Activated CD4-positive, CD25-positive, alpha-beta regulatory T cell treated with anti-CD3 and anti-CD28 coated beads, Interleukin-2, amount 50 U/mL, for 24 hours (primary cell): ENCODE measurements at regions not wholly inside any gene's neighbourhood (a gene's known extent, or its start where the extent isn't known, plus 50 kb on each side); places are given as distances from the start of the nearest gene placed in this dataset.

Experiments used
- ATAC-seq, 2 donors: fragments of 150-1000 bp; cut with Tn5 transposase; one replicate each; pipeline ENCODE4 v1.10.0; 2021; ENCODE audit warnings: mild to moderate bottlenecking in 1 of 2, moderate library complexity in 1 of 2

- no peak for ATAC-seq
Measured at GRCh38 chr14:31966896-31967668, 110.0 kb upstream of the ARHGAP5 start.

DNA sequence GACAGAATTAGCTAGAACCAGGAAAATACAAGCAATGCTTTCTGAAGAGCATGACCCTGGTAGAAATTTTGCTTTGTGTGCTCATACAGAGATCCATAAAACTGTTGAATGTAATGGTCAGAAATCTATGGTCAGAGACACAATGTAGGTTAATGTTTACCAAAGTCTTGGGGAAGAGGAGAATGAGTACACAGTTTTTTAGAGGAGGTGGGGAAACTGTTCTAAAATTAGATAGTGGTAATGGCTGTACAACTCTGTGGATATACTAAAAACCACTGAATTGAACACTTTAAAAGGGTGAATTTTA lies 109.5 kb upstream of the ARHGAP5 start:
- no peak for ATAC-seq

DNA sequence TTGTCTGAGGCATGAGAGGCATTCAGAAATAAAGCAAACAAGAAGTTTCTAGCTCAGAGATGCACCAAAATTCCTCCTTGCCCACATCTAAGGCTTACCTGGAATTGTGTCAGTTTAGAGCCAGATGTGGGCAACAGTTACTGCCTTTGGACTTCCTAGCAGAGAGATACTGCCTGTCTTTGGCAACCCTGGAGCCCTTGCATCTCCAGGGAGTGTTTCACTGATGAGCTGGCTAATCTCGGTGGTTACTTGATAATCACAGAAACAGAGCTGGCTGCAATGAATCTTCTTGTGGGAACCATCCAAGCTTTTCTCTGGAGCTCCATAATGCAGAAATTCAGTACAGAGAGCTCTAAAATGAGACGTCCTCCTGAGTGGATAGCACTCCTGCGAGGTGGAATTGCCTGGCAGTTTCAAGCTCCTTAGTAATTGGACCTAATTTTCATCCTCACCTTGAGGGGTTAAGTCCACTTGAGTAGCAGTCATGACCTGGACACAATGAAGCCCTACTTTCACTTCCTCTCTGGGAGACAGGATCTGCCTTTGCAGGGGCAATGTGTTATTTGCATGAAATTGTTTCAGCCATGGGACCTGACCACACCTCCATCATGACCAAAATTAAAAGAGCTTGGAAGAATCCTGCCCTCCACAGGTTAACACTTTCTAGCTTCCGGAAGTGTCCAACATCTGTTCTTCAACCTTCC lies 108.8 kb upstream of the ARHGAP5 start:
- ATAC-seq, result no peak

DNA sequence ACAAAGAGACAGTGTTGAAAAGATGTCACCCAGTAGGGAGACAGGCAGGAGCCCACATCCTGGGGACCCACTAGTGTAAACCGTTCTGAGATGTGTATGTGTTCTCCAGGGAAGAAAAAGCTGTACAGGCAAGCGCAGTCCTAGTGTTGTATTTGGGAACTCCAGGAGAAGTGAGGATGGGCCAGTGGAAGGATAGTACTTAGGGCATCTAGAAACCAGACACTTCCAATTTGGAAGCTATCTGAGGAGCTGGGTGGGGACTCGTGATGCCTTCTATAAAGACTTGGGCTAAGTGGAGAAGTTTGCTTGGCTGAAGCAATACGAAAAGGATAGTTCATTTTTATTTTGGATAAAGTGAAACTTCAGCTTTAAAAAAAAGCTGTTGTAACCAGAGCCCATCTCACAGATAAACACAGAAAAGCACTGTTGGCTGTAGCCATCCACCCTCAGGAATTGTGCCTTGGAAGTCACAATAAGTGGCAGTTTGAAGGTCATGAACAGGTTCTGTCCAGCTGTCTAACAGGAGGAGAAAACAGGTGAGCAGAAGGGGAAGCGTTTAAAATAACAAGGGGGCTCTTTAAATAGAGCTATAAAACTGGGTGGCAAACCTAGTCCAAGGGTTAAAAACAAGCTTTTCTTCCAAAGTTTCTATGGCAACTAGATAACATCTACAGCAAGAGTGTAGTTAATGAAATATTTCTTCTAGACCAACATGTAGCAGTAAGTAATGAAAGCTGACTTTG lies 108.0 kb upstream of the ARHGAP5 start:
- ATAC-seq, result no peak

DNA sequence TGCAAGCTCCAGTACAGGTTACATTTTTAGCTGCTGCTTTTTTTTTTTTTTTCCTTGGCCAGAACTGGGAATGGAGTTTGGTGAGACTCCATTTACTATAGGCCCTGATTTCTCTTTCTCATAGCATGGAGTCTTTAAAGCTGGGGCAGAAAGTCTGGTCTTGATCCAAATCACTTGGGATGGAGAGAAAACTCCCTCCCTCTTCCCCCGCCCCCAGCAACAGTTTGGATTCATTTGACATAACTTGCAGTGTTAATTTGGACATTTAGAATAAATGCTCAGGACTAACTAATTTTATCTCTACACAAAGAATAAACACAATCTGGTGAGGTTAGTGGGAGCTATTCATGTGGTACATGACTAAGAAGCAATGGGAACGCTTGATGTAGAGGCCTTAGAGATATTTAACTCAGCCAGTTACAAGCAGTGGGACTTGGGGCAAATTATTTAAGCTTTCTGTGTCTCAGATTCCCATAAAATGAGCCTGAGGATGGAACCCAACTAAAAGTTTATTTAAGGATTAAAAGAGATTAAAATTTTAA lies 107.3 kb upstream of the ARHGAP5 start:
- ATAC-seq, result no peak

- ATAC-seq, result no peak
Measured at GRCh38 chr14:31970744-31971143, 106.4 kb upstream of the ARHGAP5 start.

GRCh38 chr14:31971612-31972011 lies 105.5 kb upstream of the ARHGAP5 start:
- no peak for ATAC-seq

DNA sequence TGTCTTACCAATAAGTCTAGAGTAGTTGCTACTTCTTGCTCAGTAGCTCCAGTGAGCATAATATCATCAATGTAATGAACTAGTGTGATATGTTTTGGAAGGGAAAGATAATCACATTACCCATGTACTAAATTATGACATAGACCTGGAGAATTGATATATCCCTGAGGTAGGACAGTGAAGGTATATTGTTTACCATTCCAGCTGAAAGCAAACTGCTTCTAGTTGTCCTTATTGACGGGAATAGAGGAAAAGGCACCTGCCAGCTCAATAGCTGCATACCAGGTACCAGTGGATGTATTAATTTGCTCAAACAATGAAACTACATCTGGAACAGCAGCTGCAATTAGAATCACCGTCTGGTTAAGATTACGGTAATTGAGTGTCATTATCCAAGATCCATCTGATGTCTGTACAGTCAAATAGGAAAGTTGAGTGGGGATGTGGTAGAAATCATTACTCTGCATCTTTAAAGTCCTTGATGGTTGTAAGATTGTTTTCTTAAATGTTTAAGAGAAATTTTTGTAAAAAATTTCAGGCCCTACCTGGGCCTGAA lies 100.0 kb upstream of the ARHGAP5 start:
- ATAC-seq, result no peak

- no peak for ATAC-seq
Measured at GRCh38 chr14:31978423-31978822, 98.7 kb upstream of the ARHGAP5 start.

DNA sequence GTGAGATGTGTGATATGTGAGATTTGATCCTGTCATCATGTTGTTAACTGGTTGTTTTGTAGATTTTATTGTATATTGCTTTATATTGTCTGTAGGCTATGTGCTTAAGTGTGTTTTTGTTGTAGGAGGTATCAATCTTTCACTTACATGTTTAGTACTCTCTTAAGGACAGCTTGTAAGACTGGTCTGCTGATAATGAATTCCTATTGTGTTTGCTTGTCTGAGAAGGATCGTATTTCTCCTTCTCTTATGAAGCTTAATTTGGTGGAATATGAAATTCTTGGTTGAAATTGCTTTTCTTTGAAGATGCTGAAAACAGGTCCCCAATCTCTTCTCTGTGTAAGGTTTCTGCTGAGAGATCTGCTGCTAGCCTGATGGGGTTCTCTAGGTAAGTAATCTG lies 94.5 kb upstream of the ARHGAP5 start:
- no peak for ATAC-seq

GRCh38 chr14:31986405-31986804 lies 90.7 kb upstream of the ARHGAP5 start:
- no peak for ATAC-seq

DNA sequence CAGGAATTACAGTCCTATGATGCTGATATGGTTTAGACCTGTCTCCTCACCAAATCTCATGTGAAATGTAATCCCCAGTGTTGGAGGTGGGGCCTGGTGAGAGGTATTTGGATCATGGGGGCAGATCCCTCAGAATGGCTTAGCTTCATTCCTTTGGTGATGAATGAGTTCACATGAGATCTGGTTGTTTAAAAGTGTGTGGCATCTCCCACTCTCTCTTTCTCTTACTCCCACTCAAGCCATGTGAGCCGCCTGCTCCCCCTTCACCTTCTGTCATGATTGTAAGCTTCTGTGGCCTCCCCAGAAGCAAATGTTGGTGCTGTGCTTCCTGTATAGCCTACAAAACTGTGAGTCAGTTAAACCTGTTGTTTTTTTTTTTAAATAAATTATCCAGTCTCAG lies 89.4 kb upstream of the ARHGAP5 start:
- no peak for ATAC-seq

DNA sequence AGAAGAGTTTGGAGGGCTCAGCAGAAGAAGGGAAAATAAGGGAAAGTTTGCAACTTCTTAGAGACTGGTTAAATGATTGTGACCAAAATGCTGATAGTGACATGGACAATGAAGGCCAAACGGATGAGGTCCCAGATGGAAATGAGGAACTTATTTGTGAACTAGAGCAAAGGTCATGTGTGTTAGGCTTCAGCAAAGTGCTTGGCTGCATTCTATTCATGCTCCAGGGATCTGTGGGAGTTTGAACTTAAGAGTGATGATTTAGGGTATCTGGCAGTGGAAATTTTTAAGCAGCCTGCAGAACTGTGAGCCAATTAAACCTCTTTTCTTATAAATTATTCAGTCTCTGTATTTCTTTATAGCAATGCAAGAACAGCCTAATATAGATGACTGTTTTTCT lies 88.9 kb upstream of the ARHGAP5 start:
- ATAC-seq, result no peak

- ATAC-seq, result no peak
Measured at GRCh38 chr14:31990183-31990857, 86.8 kb upstream of the ARHGAP5 start.

GRCh38 chr14:31990926-31991572 lies 86.1 kb upstream of the ARHGAP5 start:
- ATAC-seq, result no peak

GRCh38 chr14:31992011-31992447 lies 85.1 kb upstream of the ARHGAP5 start:
- no peak for ATAC-seq

- ATAC-seq, result no peak
Measured at GRCh38 chr14:31993521-31993951, 83.6 kb upstream of the ARHGAP5 start.

DNA sequence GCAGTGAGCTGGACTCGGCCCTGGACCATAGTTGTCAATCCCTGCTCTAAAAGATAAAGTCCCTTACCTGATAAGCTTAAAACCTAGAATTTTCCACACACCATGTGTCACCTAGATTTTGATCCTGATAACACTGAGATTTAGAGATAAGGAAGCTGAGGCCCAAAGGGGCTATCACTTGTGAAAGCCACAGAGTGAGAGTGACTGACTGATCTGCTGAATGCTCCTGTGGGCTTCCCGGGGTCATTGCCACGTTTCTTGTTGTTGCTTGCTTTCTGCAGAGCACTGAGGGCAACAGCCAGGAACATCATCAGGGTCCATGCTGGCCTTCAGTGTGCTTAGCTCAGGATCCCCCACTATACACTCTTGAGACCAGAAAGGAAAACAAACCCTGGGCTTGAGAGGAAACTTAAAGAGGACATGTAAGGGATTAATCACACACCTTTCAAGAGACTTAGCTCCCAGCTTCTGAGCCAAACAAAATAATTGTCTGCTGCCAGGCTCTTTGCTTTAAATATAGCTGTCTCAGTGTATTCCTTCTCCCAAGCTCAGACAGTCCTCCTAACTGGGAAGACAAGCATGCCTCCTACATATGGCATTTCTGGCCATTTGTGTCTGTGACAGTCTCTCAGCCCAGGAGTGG lies 82.6 kb upstream of the ARHGAP5 start:
- ATAC-seq, result no peak

- ATAC-seq, result no peak
Measured at GRCh38 chr14:32003585-32003984, 73.5 kb upstream of the ARHGAP5 start.

GRCh38 chr14:32004300-32004699 lies 72.8 kb upstream of the ARHGAP5 start:
- no peak for ATAC-seq

DNA sequence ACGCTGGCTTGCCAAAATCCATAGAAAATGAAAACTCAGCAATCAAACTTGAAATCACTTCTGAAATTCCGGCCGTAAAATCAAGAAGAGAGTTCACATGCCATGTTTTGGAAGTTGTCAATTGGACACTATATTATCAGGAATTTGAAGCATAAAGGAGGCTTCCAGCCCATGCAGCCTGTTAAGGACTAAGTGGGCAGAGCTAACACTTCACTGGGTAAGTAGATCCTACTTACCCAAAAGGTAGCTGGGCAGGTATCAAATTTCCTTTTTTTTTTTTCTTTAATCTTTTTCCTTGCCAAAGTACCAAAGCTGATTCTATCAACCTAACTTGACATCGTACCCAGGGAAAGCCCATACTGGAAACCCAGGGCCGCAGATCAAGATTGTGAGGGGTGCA lies 71.5 kb upstream of the ARHGAP5 start:
- no peak for ATAC-seq
